Karpas-422 (cell line): ENCODE measurements at regions not wholly inside any gene's neighbourhood (a gene's known extent, or its start where the extent isn't known, plus 50 kb on each side); places are given as distances from the start of the nearest gene placed in this dataset.
"Not testable (repeated sequence)": the region's sequence is repeated elsewhere in the genome, so short reads cannot be mapped to it uniquely, and the experiment has no call there.

ENCODE experiments used
- DNase-seq: peaks from one replicate; pipeline ENCODE4 v3.0.0-alpha.2; 2015
- H2AFZ ChIP-seq: fragments of 200-600 bp; sonication (generic); 2 replicates; pipeline ENCODE4 v1.6.1; 2014; ENCODE audit warnings: antibody characterized with exemption, low read length, mixed read lengths
- H3K27ac ChIP-seq: fragments of 200-600 bp; sonication (generic); 2 replicates; pipeline ENCODE4 v1.5.1; 2014; ENCODE audit warnings: mild to moderate bottlenecking, low read length, moderate library complexity
- H3K27me3 ChIP-seq: fragments of 200-600 bp; sonication (generic); 2 replicates; pipeline ENCODE4 v1.6.1; 2014; ENCODE audit warnings: low read length, mixed read lengths
- H3K36me3 ChIP-seq: fragments of 200-600 bp; sonication (generic); 2 replicates; pipeline ENCODE4 v1.6.1; 2014; ENCODE audit warnings: low read length, mixed read lengths; ENCODE audit not compliant: insufficient read depth
- H3K4me1 ChIP-seq: fragments of 200-600 bp; sonication (generic); 2 replicates; pipeline ENCODE4 v1.6.1; 2014; ENCODE audit warnings: mild to moderate bottlenecking, low read length, mixed read lengths
- H3K4me2 ChIP-seq: fragments of 200-600 bp; sonication (generic); 2 replicates; pipeline ENCODE4 v1.6.1; 2014; ENCODE audit warnings: low read length, low read depth, mild to moderate bottlenecking; ENCODE audit not compliant: poor library complexity, severe bottlenecking
- H3K4me3 ChIP-seq: fragments of 200-600 bp; sonication (generic); 2 replicates; pipeline ENCODE4 v1.5.1; 2014; ENCODE audit warnings: mild to moderate bottlenecking, antibody characterized with exemption, low read length, mixed read lengths
- H3K79me2 ChIP-seq: fragments of 200-600 bp; sonication (generic); 2 replicates; pipeline ENCODE4 v1.6.1; 2014; ENCODE audit warnings: mild to moderate bottlenecking, low read length, mixed read lengths
- H3K9ac ChIP-seq: fragments of 200-600 bp; sonication (generic); 2 replicates; pipeline ENCODE4 v1.6.0; 2014; ENCODE audit warnings: low read length
- H3K9me2 ChIP-seq: fragments of 200-600 bp; sonication (generic), shearing (Covaris generic); replicated peaks from 2 replicates; pipeline ENCODE4 v1.6.0; 2014; ENCODE audit warnings: mild to moderate bottlenecking, low read length, moderate library complexity; ENCODE audit not compliant: insufficient read depth
- H3K9me3 ChIP-seq: fragments of 300-700, 200-600 bp; sonication (generic); 2 replicates; pipeline ENCODE4 v1.6.1; 2014; ENCODE audit warnings: low read length, mixed read lengths
- H4K20me1 ChIP-seq: fragments of 200-600 bp; sonication (generic); 2 replicates; pipeline ENCODE4 v1.6.1; 2014; ENCODE audit warnings: mild to moderate bottlenecking, antibody characterized with exemption, low read length, low read depth; ENCODE audit not compliant: insufficient read depth

DNA sequence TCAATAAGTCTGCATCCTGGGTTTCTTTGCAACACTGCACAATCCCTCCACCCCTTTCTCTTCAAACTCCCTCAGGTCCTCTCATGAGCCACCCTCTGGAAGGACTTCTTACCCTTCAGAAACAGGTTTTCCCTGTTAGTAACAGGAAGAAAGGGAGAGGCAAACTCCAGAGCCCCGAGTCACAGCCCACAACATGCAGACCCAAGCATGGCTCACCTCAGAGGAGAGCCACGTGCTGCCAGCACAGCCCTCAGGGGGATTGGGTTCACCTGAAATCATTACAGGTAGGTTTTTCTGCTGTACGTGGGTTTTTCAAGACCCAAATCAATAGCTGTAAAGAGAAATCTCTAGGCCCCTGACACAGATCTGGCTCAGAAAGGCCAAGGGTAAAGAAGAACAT lies 359.7 kb upstream of the ATP10A start:
- no peak for DNase-seq
- no peak overlapping the region for H3K27ac ChIP-seq
- peaks cover 48% of the 10 kb centered on the region for H3K9me3 ChIP-seq
- no peaks in the 10 kb centered on the region for H3K79me2 ChIP-seq
- no peaks in the 10 kb centered on the region for H3K4me1 ChIP-seq
- no peak overlapping the region for H3K4me3 ChIP-seq
- no peak overlapping the region for H3K4me2 ChIP-seq
- H3K9me2 ChIP-seq = no peaks in the 10 kb centered on the region
- H3K36me3 ChIP-seq = no peaks in the 10 kb centered on the region
- no peaks in the 10 kb centered on the region for H4K20me1 ChIP-seq
- H3K27me3 ChIP-seq = no peaks in the 10 kb centered on the region
- no peak overlapping the region for H2AFZ ChIP-seq
- no peak overlapping the region for H3K9ac ChIP-seq

DNA sequence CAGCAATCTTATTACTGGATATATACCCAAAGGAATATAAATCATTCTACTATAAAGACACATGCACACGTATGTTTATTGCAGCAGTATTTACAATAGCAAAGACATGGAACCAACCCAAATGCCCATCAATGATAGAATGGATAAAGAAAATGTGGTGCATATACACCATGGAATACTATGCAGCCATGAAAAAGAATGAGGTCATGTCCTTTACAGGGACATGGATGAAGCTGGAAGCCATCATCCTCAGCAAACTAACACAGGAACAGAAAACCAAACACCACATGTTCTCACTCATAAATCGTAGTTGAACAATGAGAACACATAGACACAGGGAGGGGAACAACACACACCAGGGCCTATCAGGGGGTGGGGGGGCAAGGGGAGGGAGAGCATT lies 353.9 kb upstream of the ATP10A start:
- H3K27me3 ChIP-seq, H3K79me2 ChIP-seq, H3K9me2 ChIP-seq, H3K36me3 ChIP-seq, H3K9ac ChIP-seq, H3K4me1 ChIP-seq, H3K27ac ChIP-seq, H2AFZ ChIP-seq, DNase-seq, H4K20me1 ChIP-seq, H3K4me3 ChIP-seq, H3K4me2 ChIP-seq: not testable (repeated sequence)
- H3K9me3 ChIP-seq = peaks cover 48% of the 10 kb centered on the region

DNA sequence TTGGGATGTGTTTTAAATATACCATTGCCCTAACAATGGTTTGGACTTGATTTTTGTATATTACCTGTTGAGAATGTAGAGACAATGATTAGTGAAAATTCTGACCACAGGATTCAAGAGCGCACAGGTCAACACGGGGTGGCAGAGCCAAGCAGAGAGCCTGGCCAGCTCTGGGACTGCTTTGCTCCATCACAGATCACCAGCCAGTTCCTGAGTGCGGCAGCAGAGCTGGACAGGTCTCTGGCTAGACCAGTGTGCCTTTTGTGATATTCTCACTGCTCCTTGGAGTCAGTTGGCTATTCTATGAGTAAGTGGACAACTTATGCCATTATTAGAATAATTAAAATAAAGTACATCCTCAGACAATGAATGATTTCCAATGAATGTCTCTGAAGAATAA lies 351.2 kb upstream of the ATP10A start:
- H3K4me2 ChIP-seq = no peak overlapping the region
- H3K27me3 ChIP-seq = no peaks in the 10 kb centered on the region
- no peak overlapping the region for H2AFZ ChIP-seq
- H3K36me3 ChIP-seq = no peaks in the 10 kb centered on the region
- no peaks in the 10 kb centered on the region for H3K79me2 ChIP-seq
- no peak overlapping the region for H3K27ac ChIP-seq
- no peaks in the 10 kb centered on the region for H3K4me1 ChIP-seq
- H3K9me3 ChIP-seq = peaks cover 56% of the 10 kb centered on the region
- no peak overlapping the region for H3K4me3 ChIP-seq
- H4K20me1 ChIP-seq = no peaks in the 10 kb centered on the region
- H3K9me2 ChIP-seq = no peaks in the 10 kb centered on the region
- no peak for DNase-seq
- H3K9ac ChIP-seq = no peak overlapping the region

DNA sequence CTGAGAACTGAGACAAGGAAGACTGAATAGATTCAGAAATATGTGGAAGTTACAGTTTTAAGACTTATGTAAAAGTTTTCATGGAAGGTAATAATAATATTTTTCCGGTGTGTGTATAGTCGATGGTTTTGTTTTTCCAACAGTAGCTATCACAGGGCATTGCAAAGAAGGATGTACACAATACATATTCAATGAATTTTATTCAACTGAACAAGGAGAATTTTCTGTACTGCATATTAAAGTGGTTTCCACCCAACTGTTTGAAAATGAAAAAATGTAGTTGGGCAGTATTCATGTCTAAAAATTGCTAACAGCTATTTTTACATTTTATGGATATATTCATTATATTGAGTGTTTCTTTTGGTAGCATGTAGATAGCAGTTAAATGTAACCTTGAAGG lies 350.3 kb upstream of the ATP10A start:
- no peak overlapping the region for H3K4me2 ChIP-seq
- no peak overlapping the region for H3K27ac ChIP-seq
- H3K79me2 ChIP-seq = no peaks in the 10 kb centered on the region
- H3K4me3 ChIP-seq = no peak overlapping the region
- H4K20me1 ChIP-seq = no peaks in the 10 kb centered on the region
- peaks cover 53% of the 10 kb centered on the region for H3K9me3 ChIP-seq
- H3K9me2 ChIP-seq = no peaks in the 10 kb centered on the region
- no peaks in the 10 kb centered on the region for H3K27me3 ChIP-seq
- H3K9ac ChIP-seq = no peak overlapping the region
- H3K4me1 ChIP-seq = no peaks in the 10 kb centered on the region
- no peaks in the 10 kb centered on the region for H3K36me3 ChIP-seq
- H2AFZ ChIP-seq = no peak overlapping the region
- no peak for DNase-seq

DNA sequence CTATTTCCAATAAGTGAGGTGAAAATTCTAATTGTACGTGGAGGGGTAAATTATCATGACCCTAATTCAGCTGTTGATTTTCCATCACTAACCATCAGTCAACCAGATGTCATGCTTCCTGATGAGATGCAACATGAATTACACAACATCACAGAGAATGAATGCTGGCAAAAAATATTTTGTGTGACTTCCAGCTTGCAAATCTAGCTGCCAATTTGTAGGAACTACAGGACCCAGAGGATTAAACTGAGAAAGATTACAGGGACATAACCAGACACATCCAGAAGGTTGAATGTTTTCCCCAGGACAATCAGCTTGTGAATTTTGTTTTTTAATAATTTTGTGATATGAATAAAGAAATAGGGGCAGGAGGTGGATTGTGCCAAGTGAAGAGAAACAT lies 349.0 kb upstream of the ATP10A start:
- no peak overlapping the region for H3K27ac ChIP-seq
- peaks cover 45% of the 10 kb centered on the region for H3K9me3 ChIP-seq
- no peaks in the 10 kb centered on the region for H3K4me1 ChIP-seq
- no peaks in the 10 kb centered on the region for H3K79me2 ChIP-seq
- no peaks in the 10 kb centered on the region for H3K27me3 ChIP-seq
- no peak overlapping the region for H3K4me2 ChIP-seq
- H3K9ac ChIP-seq = no peak overlapping the region
- DNase-seq = no peak
- H2AFZ ChIP-seq = no peak overlapping the region
- no peak overlapping the region for H3K4me3 ChIP-seq
- H3K36me3 ChIP-seq = no peaks in the 10 kb centered on the region
- no peaks in the 10 kb centered on the region for H4K20me1 ChIP-seq
- no peaks in the 10 kb centered on the region for H3K9me2 ChIP-seq

DNA sequence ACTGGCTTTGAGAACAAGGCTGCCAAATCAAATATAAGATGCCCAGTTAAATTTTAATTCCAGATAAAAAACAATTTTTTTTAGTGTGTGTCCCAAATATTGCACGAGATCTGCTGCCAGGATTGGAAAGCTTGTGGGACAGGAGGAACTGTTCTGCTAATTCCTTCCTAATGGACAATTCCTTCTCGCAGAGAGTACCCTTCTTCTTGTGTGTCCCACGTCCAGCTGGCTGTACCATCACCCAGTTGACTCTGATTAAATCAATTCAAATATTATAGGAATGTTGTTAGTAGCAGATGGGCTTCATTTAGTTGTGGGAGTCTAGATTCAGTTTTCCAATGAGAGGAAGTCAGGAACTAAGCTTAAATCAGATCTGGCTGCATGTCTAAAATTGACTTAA lies 347.9 kb upstream of the ATP10A start:
- no peak overlapping the region for H3K9ac ChIP-seq
- no peaks in the 10 kb centered on the region for H3K4me1 ChIP-seq
- no peak overlapping the region for H3K4me2 ChIP-seq
- no peak for DNase-seq
- no peaks in the 10 kb centered on the region for H3K79me2 ChIP-seq
- H3K9me3 ChIP-seq = peaks cover 49% of the 10 kb centered on the region
- no peaks in the 10 kb centered on the region for H3K9me2 ChIP-seq
- no peak overlapping the region for H2AFZ ChIP-seq
- H3K36me3 ChIP-seq = no peaks in the 10 kb centered on the region
- H4K20me1 ChIP-seq = no peaks in the 10 kb centered on the region
- H3K27me3 ChIP-seq = no peaks in the 10 kb centered on the region
- H3K27ac ChIP-seq = no peak overlapping the region
- H3K4me3 ChIP-seq = no peak overlapping the region

DNA sequence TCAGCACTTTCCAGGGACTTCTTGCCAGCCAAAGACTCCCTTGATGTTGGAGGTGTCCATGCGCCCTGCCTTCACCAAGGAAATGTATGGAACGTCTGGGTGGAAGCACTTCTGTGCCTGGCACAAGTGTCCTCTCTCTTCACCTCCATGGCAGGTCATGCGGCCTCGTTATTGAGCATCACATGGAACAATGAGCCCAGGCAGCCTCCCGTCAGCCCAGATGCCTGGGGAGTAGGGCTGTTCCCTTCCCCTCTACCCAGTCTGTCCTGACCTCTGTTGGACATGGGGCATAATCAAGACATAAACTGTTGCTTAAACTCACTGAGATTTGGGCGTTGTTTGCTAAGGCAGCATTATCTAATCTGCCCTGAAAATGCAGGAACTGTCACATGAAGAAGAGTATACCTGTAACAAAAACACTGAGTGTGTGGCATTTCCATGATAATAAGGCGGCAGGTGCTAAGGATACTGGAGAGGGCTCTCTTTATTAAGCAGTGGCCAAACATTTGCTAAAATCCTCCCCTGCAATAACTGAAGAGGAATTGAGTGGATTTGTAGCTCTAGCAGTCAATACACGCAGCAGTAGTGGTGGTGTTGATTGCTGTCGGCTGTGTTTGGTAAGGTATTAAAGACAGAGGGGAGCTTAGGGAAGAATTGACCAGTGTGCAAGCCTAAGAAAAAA lies 338.2 kb upstream of the ATP10A start:
- Histone ChIP-seq H3K27ac (no peak overlapping the region), H3K9me2 (no peaks in the 10 kb centered on the region), H3K9ac (no peak overlapping the region), H3K36me3 (no peaks in the 10 kb centered on the region), H2AFZ (no peak overlapping the region), H4K20me1 (no peaks in the 10 kb centered on the region), H3K27me3 (no peaks in the 10 kb centered on the region), H3K4me1 (no peaks in the 10 kb centered on the region), H3K79me2 (no peaks in the 10 kb centered on the region), H3K4me3 (no peak overlapping the region), H3K9me3 (peaks cover 28% of the 10 kb centered on the region), H3K4me2 (no peak overlapping the region)
- no peak for DNase-seq

DNA sequence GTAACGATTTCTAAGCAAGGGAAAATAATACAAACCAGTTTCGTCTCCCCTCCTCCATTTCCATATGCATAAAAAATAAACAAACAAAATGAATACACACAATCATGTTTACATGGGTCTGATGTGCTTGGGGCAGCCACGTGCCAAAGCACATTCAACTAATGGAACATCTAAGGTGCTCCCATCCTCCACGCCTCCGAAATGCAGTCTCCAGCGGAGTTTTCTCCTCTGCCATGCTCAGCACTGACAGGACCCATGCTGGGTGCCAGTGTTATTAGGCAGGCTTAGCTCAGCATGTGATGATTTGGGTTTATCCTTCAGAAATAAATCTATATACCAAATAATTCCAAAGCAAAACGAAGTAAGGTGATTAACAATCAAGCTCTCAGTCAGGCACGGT lies 337.3 kb upstream of the ATP10A start:
- Histone ChIP-seq H3K9ac (no peak overlapping the region), H2AFZ (no peak overlapping the region), H4K20me1 (no peaks in the 10 kb centered on the region), H3K4me1 (no peaks in the 10 kb centered on the region), H3K4me3 (no peak overlapping the region), H3K4me2 (no peak overlapping the region), H3K27me3 (no peaks in the 10 kb centered on the region), H3K27ac (no peak overlapping the region), H3K36me3 (no peaks in the 10 kb centered on the region), H3K9me2 (no peaks in the 10 kb centered on the region), H3K79me2 (no peaks in the 10 kb centered on the region), H3K9me3 (peaks cover 28% of the 10 kb centered on the region)
- DNase-seq = no peak

DNA sequence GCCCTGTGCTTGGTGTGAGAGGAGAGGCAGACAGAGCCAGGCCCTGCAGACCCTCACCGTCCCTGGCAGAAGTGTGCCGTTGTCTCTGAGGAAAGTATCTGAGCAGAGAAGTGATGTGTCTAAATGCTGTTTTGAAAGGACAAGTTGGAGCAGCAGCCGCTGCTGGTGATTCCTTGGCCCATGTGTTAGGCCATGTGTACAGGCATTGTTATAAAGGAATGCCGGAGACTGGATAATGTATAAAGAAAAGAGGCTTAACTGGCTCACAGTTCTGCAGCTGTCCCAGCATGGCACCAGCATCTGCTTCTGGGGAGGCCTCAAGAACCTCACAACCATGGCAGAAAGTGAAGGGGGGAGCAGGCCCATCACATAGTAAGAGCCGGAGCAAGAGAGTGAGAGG lies 334.6 kb upstream of the ATP10A start:
- Histone ChIP-seq H3K9me2 (no peaks in the 10 kb centered on the region), H3K27me3 (no peaks in the 10 kb centered on the region), H4K20me1 (no peaks in the 10 kb centered on the region), H3K9ac (no peak overlapping the region), H2AFZ (no peak overlapping the region), H3K4me1 (no peaks in the 10 kb centered on the region), H3K4me3 (no peak overlapping the region), H3K9me3 (peaks cover 26% of the 10 kb centered on the region), H3K36me3 (no peaks in the 10 kb centered on the region), H3K4me2 (no peak overlapping the region), H3K27ac (no peak overlapping the region), H3K79me2 (no peaks in the 10 kb centered on the region)
- no peak for DNase-seq
